ENCODE measurements at regions not wholly inside any gene's neighbourhood (a gene's known extent, or its start where the extent isn't known, plus 50 kb on each side); places are given as distances from the start of the nearest gene placed in this dataset.

DNA sequence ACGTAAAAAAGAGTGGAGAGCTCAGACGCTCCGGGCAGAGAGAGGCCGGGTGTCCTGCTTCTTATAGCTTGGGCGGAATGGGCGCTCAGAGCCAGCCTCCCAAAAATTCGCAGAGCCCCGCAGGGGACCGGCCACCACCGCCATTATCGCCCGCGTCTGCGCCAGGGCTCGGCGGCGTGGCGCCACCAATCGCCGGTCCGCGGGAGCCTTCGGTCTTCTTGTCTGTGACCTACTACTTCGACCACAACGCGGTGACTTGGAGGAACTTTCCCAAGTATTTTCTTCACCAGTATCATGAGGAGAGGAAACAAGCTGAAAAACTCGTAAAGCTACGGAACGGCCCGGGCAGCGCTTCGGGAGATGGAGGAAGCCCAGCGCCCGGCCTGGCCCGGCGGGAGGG lies 1138.1 kb upstream of the CHAC2 start:
- CTCF ChIA-PET, result no interaction called here
- POLR2A ChIA-PET, result no interaction called here
- DNase-seq (ENCODE audit: low read depth in 1 of 2, low spot score in 1 of 2) (no peak), ATAC-seq (no peak), FAIRE-seq (no peak)
- Histone ChIP-seq H3K9me3 (peaks cover 6% of the 10 kb centered on the region; the same call in 1 of the 3 replicates), H3K4me3 (no peak overlapping the region), H3K4me1 (no peaks in the 10 kb centered on the region), H3K27ac (no peak overlapping the region), H3K4me2 (no peak overlapping the region)
- WGBS (ENCODE audit: missing lambda C conversion rate), result 79% methylated on average over 36 of the region's 36 CpGs
- TF ChIP-seq, protein P1, sequence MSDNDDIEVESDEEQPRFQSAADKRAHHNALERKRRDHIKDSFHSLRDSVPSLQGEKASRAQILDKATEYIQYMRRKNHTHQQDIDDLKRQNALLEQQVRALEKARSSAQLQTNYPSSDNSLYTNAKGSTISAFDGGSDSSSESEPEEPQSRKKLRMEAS (IDR thresholded peaks at IDR 0.05), result no peak
- TF ChIP-seq HOXB13 (CRISPR knock-in tag; IDR thresholded peaks at IDR 0.05; ENCODE audit: low read depth) (no peak), FOXS1 (CRISPR knock-in tag; IDR thresholded peaks at IDR 0.05) (no peak), GATA3 (IDR thresholded peaks at IDR 0.05; ENCODE audit: borderline replicate concordance) (no peak), RFX5 (IDR thresholded peaks at IDR 0.05) (no peak), NFE2L2 (conservative IDR thresholded peaks at IDR 0.05; ENCODE audit: low read length) (no peak)
- TF ChIP-seq, protein P2, sequence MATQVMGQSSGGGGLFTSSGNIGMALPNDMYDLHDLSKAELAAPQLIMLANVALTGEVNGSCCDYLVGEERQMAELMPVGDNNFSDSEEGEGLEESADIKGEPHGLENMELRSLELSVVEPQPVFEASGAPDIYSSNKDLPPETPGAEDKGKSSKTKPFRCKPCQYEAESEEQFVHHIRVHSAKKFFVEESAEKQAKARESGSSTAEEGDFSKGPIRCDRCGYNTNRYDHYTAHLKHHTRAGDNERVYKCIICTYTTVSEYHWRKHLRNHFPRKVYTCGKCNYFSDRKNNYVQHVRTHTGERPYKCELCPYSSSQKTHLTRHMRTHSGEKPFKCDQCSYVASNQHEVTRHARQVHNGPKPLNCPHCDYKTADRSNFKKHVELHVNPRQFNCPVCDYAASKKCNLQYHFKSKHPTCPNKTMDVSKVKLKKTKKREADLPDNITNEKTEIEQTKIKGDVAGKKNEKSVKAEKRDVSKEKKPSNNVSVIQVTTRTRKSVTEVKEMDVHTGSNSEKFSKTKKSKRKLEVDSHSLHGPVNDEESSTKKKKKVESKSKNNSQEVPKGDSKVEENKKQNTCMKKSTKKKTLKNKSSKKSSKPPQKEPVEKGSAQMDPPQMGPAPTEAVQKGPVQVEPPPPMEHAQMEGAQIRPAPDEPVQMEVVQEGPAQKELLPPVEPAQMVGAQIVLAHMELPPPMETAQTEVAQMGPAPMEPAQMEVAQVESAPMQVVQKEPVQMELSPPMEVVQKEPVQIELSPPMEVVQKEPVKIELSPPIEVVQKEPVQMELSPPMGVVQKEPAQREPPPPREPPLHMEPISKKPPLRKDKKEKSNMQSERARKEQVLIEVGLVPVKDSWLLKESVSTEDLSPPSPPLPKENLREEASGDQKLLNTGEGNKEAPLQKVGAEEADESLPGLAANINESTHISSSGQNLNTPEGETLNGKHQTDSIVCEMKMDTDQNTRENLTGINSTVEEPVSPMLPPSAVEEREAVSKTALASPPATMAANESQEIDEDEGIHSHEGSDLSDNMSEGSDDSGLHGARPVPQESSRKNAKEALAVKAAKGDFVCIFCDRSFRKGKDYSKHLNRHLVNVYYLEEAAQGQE (IDR thresholded peaks at IDR 0.05), result no peak

DNA sequence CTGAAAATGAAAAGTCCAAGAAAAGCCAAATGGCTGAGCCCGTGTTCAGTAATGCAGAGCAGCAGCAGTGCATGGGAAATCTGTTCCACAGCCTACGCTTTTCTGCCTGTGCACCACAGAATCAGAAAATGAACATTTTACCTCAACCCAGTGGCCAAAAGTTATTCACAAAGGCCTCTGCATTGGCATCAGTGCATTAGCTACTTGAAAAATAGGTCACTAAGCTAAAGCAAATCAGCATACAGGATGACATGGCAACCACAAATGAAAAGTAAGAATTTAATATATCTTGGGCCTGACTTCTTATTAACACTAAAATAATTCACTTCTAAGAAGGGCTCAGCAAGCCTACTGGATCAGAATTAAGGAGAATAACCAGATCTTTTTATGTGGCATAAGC lies 1145.3 kb upstream of the CHAC2 start:
- ChIA-PET POLR2A (no interaction called here), CTCF (no interaction called here)
- no peaks in the 10 kb centered on the region for H3K9me3 ChIP-seq
- H3K27ac ChIP-seq, result no peak overlapping the region
- WGBS (ENCODE audit: missing lambda C conversion rate), result 26% methylated on average over 2 of the region's 2 CpGs
- no peak for FAIRE-seq
- H3K4me2 ChIP-seq, result no peak overlapping the region
- no peak overlapping the region for H3K4me3 ChIP-seq
- no peak for ATAC-seq
- TF ChIP-seq RAD21 (conservative IDR thresholded peaks at IDR 0.05 in 1 of 2, IDR thresholded peaks at IDR 0.05 in 1 of 2) (no peak), JUN (IDR thresholded peaks at IDR 0.05) (no peak), HDAC2 (IDR thresholded peaks at IDR 0.05) (no peak), CBX2 (IDR thresholded peaks at IDR 0.05; ENCODE audit: borderline replicate concordance, low read depth) (no peak)
- no peak for DNase-seq (ENCODE audit: low read depth in 1 of 2, low spot score in 1 of 2)
- no peaks in the 10 kb centered on the region for H3K4me1 ChIP-seq

DNA sequence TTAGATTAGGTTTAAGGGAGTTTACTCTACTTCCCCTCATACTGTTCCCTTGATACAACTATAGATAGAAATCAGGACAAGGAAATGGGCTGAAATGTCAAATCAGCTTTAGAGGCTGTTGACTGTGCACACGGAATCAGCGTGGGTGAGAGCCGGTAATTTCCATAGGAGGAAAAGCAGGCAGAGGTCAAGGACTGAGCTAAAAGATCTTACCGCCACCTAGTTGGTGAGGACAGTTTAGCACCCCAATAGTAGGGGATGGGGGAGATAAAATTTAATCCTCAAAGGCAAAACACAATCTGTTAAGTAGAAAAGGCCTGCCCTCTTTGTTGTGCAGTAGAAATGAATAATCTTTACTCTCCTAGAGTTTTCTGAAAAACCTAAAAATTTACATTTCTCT lies 1154.5 kb upstream of the CHAC2 start:
- peak in 1 of 2 experiments; percentile 12 for DNase-seq (ENCODE audit: low read depth in 1 of 2, low spot score in 1 of 2)
- CTCF ChIA-PET, result no interaction called here

DNA sequence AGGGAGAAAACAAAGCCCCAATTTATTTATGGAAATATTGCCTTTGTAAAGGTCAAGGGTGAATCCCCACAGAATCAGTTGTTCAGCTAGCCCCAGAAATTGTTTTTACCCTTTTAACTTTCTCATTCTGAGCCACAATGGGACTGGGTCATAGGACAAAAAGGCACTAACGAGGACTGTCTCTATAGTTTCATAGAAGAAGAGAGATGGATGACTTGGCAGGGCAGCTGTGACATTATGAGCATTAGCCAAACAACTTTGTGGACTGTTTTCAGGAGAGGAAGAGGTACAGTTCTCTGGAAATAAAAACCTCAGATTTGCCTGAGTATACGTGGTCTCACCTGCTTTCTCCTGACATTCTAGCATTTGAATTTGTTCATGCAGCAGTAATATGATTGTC lies 1155.8 kb upstream of the CHAC2 start:
- ChIA-PET CTCF (no interaction called here), POLR2A (no interaction called here)
- no peak for ATAC-seq
- no peak for FAIRE-seq
- H3K27ac ChIP-seq, result no peak overlapping the region
- no peak overlapping the region for H3K4me2 ChIP-seq
- H3K4me1 ChIP-seq, result no peaks in the 10 kb centered on the region
- 15% methylated on average over 2 of the region's 2 CpGs for WGBS (ENCODE audit: missing lambda C conversion rate)
- H3K4me3 ChIP-seq, result no peak overlapping the region
- no peak for DNase-seq (ENCODE audit: low read depth in 1 of 2, low spot score in 1 of 2)
- H3K9me3 ChIP-seq, result no peaks in the 10 kb centered on the region
- TF ChIP-seq NPAS2 (CRISPR knock-in tag; IDR thresholded peaks at IDR 0.05; ENCODE audit: borderline replicate concordance) (no peak), ZFP36 (IDR thresholded peaks at IDR 0.05; ENCODE audit: borderline replicate concordance, partially characterized antibody) (no peak), CHD4 (IDR thresholded peaks at IDR 0.05; ENCODE audit: borderline replicate concordance) (no peak), RFX5 (IDR thresholded peaks at IDR 0.05) (no peak), SREBF2 (IDR thresholded peaks at IDR 0.05) (no peak), KDM5A (IDR thresholded peaks at IDR 0.05) (no peak), ESRRA (IDR thresholded peaks at IDR 0.05; ENCODE audit: borderline replicate concordance, low read length) (no peak), JUNB (IDR thresholded peaks at IDR 0.05) (no peak), RAD21 (conservative IDR thresholded peaks at IDR 0.05 in 1 of 2, IDR thresholded peaks at IDR 0.05 in 1 of 2) (no peak), MYC (IDR thresholded peaks at IDR 0.05; ENCODE audit: borderline replicate concordance, low read length) (no peak), FOSB (CRISPR knock-in tag; IDR thresholded peaks at IDR 0.05) (no peak), ZNF302 (CRISPR knock-in tag; IDR thresholded peaks at IDR 0.05) (no peak)
- TF ChIP-seq, protein P3, sequence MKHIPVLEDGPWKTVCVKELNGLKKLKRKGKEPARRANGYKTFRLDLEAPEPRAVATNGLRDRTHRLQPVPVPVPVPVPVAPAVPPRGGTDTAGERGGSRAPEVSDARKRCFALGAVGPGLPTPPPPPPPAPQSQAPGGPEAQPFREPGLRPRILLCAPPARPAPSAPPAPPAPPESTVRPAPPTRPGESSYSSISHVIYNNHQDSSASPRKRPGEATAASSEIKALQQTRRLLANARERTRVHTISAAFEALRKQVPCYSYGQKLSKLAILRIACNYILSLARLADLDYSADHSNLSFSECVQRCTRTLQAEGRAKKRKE (CRISPR knock-in tag; IDR thresholded peaks at IDR 0.05; ENCODE audit: low read depth), result no peak
- TF ChIP-seq, protein P4, sequence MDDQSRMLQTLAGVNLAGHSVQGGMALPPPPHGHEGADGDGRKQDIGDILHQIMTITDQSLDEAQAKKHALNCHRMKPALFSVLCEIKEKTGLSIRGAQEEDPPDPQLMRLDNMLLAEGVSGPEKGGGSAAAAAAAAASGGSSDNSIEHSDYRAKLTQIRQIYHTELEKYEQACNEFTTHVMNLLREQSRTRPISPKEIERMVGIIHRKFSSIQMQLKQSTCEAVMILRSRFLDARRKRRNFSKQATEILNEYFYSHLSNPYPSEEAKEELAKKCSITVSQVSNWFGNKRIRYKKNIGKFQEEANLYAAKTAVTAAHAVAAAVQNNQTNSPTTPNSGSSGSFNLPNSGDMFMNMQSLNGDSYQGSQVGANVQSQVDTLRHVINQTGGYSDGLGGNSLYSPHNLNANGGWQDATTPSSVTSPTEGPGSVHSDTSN (IDR thresholded peaks at IDR 0.05), result no peak
- TF ChIP-seq, protein P5, sequence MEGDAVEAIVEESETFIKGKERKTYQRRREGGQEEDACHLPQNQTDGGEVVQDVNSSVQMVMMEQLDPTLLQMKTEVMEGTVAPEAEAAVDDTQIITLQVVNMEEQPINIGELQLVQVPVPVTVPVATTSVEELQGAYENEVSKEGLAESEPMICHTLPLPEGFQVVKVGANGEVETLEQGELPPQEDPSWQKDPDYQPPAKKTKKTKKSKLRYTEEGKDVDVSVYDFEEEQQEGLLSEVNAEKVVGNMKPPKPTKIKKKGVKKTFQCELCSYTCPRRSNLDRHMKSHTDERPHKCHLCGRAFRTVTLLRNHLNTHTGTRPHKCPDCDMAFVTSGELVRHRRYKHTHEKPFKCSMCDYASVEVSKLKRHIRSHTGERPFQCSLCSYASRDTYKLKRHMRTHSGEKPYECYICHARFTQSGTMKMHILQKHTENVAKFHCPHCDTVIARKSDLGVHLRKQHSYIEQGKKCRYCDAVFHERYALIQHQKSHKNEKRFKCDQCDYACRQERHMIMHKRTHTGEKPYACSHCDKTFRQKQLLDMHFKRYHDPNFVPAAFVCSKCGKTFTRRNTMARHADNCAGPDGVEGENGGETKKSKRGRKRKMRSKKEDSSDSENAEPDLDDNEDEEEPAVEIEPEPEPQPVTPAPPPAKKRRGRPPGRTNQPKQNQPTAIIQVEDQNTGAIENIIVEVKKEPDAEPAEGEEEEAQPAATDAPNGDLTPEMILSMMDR (IDR thresholded peaks at IDR 0.05), result no peak

More for the DNA sequence above, 1154.5 kb upstream of the CHAC2 start:
- TF ChIP-seq MAFK (IDR thresholded peaks at IDR 0.05; ENCODE audit: partially characterized antibody) (no peak), RAD21 (conservative IDR thresholded peaks at IDR 0.05 in 1 of 2, IDR thresholded peaks at IDR 0.05 in 1 of 2) (0 out of 5 replicates have a peak, but pooled peaks have one; percentile 18)
- no peak for FAIRE-seq
- POLR2A ChIA-PET, result interaction anchor here (0.6 kb wide), 1 partner anchor 11 kb away, joined by 3 read pairs; no protein-coding TSS in a partner anchor
- Histone ChIP-seq H3K27ac (no peak overlapping the region), H3K9me3 (no peaks in the 10 kb centered on the region), H3K4me3 (no peak overlapping the region), H3K4me1 (no peaks in the 10 kb centered on the region), H3K4me2 (no peak overlapping the region)
- ATAC-seq, result peak in 1 of 2 experiments; percentile 42; a peak in 1 of 6 replicates
- 21% methylated on average over 4 of the region's 4 CpGs for WGBS (ENCODE audit: missing lambda C conversion rate)

All from A549 (cell line).